ENCODE measurements at regions not wholly inside any gene's neighbourhood (a gene's known extent, or its start where the extent isn't known, plus 50 kb on each side); places are given as distances from the start of the nearest gene placed in this dataset.

- DNase-seq (ENCODE audit: low spot score) (no peak), ATAC-seq (no peak)
- no peaks in the 10 kb centered on the region for H3K4me1 Mint-ChIP-seq
- ChIA-PET POLR2A (no interaction called here), CTCF (interaction anchor here (0.7 to 4.7 kb wide), 5 partner anchors 14 to 93 kb away, joined by 3 to 42 read pairs (median 5); no protein-coding TSS in a partner anchor)
- peaks cover 3% of the 10 kb centered on the region; the same call in 1 of the 2 replicates for H3K27me3 Mint-ChIP-seq (ENCODE audit: low read depth)
- H3K9me3 Mint-ChIP-seq: peaks cover 12% of the 10 kb centered on the region; the same call in 1 of the 2 replicates
- no peak overlapping the region for H3K4me3 Mint-ChIP-seq
- TF ChIP-seq EMX1 (CRISPR knock-in tag; IDR thresholded peaks at IDR 0.05): no peak
- TF ChIP-seq ZNF281 (CRISPR knock-in tag; IDR thresholded peaks at IDR 0.05): no peak
- no peak for TF ChIP-seq ZBTB43 (CRISPR knock-in tag; IDR thresholded peaks at IDR 0.05)
- TF ChIP-seq CDX4 (CRISPR knock-in tag; IDR thresholded peaks at IDR 0.05; ENCODE audit: borderline replicate concordance): no peak
- TF ChIP-seq NFYB (CRISPR knock-in tag; conservative IDR thresholded peaks at IDR 0.05; ENCODE audit: low read depth): no peak
- no peak for TF ChIP-seq CREM (CRISPR knock-in tag; IDR thresholded peaks at IDR 0.05)
- TF ChIP-seq HMGXB4 (CRISPR knock-in tag; IDR thresholded peaks at IDR 0.05): no peak
- TF ChIP-seq ZSCAN18 (CRISPR knock-in tag; IDR thresholded peaks at IDR 0.05): no peak
- H3K36me3 Mint-ChIP-seq: peaks cover 6% of the 10 kb centered on the region; the same call in 1 of the 2 replicates
- H3K27ac Mint-ChIP-seq: no peak overlapping the region
Measured at GRCh38 chr7:142571581-142571980, 177.7 kb upstream of the PRSS1 start.

GRCh38 chr7:142569851-142570250 lies 179.4 kb upstream of the PRSS1 start:
- ChIA-PET CTCF (interaction anchor here (0.9 to 4.7 kb wide), 2 partner anchors 12 to 18 kb away, joined by 7 to 42 read pairs; no protein-coding TSS in a partner anchor), POLR2A (no interaction called here)
- H3K4me3 Mint-ChIP-seq: no peak overlapping the region

More at GRCh38 chr7:142569851-142570250, 179.4 kb upstream of the PRSS1 start:
- no peak for DNase-seq (ENCODE audit: low spot score)
- no peak for TF ChIP-seq E2F1 (CRISPR knock-in tag; IDR thresholded peaks at IDR 0.05)
- TF ChIP-seq TP53 (CRISPR knock-in tag; IDR thresholded peaks at IDR 0.05): no peak
- no peak for TF ChIP-seq JAZF1 (CRISPR knock-in tag; IDR thresholded peaks at IDR 0.05)
- TF ChIP-seq NFE2L1 (CRISPR knock-in tag; IDR thresholded peaks at IDR 0.05): no peak
- TF ChIP-seq ELF4 (CRISPR knock-in tag; IDR thresholded peaks at IDR 0.05; ENCODE audit: low read depth): no peak
- TF ChIP-seq SOX15 (CRISPR knock-in tag; IDR thresholded peaks at IDR 0.05): no peak
- no peak for TF ChIP-seq ZNF121 (CRISPR knock-in tag; IDR thresholded peaks at IDR 0.05)
- no peak for TF ChIP-seq USF1 (CRISPR knock-in tag; IDR thresholded peaks at IDR 0.05)
- no peak for TF ChIP-seq ATF3 (CRISPR knock-in tag; conservative IDR thresholded peaks at IDR 0.05)
- TF ChIP-seq ZNF317 (CRISPR knock-in tag; IDR thresholded peaks at IDR 0.05; ENCODE audit: borderline replicate concordance, low read depth): no peak
- no peak for TF ChIP-seq ZSCAN18 (CRISPR knock-in tag; IDR thresholded peaks at IDR 0.05)
- no peak for TF ChIP-seq PRRX2 (CRISPR knock-in tag; IDR thresholded peaks at IDR 0.05)
- TF ChIP-seq TCF7 (CRISPR knock-in tag; IDR thresholded peaks at IDR 0.05; ENCODE audit: low read depth): no peak
- H3K36me3 Mint-ChIP-seq: peaks cover 6% of the 10 kb centered on the region; the same call in 1 of the 2 replicates
- ATAC-seq: no peak
- H3K27ac Mint-ChIP-seq: no peak overlapping the region
- H3K27me3 Mint-ChIP-seq (ENCODE audit: low read depth): peaks cover 3% of the 10 kb centered on the region; the same call in 1 of the 2 replicates
- peaks cover 12% of the 10 kb centered on the region; the same call in 1 of the 2 replicates for H3K9me3 Mint-ChIP-seq
- no peaks in the 10 kb centered on the region for H3K4me1 Mint-ChIP-seq
